Activated CD8-positive, alpha-beta memory T cell treated with anti-CD3 and anti-CD28 coated beads, Interleukin-2, amount 10 ng/mL, durations not matched to agents 7 days and 5 days (primary cell): ENCODE measurements at regions not wholly inside any gene's neighbourhood (a gene's known extent, or its start where the extent isn't known, plus 50 kb on each side); places are given as distances from the start of the nearest gene placed in this dataset.

Source experiments
- ATAC-seq: fragments of 150-1000 bp; cut with Tn5 transposase; one replicate; pipeline ENCODE4 v1.10.0; 2021; ENCODE audit warnings: moderate library complexity
- CTCF ChIA-PET: fragments of 350-600 bp; sonication (Branson Sonifier 250); formaldehyde crosslinking; loops from one replicate; lab custom pipeline; 2021; ENCODE audit warnings: antibody characterized with exemption; lab: Charles Lee
- DNase-seq: peaks from one replicate; pipeline ENCODE4 v3.0.0-alpha.2; 2020
- H3K27ac Mint-ChIP-seq: one replicate; pipeline ENCODE4 v1.8.0; 2021; ENCODE audit warnings: mild to moderate bottlenecking, mixed read lengths
- H3K27me3 Mint-ChIP-seq: one replicate; pipeline ENCODE4 v1.8.0; 2021; ENCODE audit warnings: mixed read lengths
- H3K36me3 Mint-ChIP-seq: one replicate; pipeline ENCODE4 v1.8.0; 2021; ENCODE audit warnings: mild to moderate bottlenecking, mixed read lengths
- H3K4me1 Mint-ChIP-seq: one replicate; pipeline ENCODE4 v1.8.0; 2021; ENCODE audit warnings: mixed read lengths
- H3K4me3 Mint-ChIP-seq: one replicate; pipeline ENCODE4 v1.8.0; 2021; ENCODE audit warnings: mild to moderate bottlenecking, moderate library complexity, mixed read lengths
- H3K9me3 Mint-ChIP-seq: one replicate; pipeline ENCODE4 v1.8.0; 2022; ENCODE audit warnings: low read depth, mixed read lengths

DNA sequence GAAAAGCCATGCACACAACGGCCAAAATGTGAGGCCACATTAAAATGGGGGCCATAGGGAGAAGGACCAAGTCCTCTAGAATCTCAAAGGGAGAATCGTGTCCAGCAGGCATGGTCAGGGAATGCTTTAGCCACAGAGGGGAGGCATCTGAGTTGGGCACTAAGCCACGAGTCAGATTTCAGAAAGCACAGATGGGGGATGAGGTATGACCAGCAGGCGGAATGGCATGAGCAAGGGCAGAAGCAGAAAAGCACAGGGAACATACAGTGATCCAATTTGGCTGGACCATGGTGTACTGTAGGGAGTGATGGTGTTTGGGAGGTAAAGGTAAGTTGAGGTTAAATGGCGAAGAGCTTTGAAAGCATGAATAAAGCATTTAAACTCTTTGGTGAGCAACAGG, 214.6 kb downstream of the TLE1 start:
- no peaks in the 10 kb centered on the region for H3K4me1 Mint-ChIP-seq
- peaks cover 9% of the 10 kb centered on the region for H3K9me3 Mint-ChIP-seq

DNA sequence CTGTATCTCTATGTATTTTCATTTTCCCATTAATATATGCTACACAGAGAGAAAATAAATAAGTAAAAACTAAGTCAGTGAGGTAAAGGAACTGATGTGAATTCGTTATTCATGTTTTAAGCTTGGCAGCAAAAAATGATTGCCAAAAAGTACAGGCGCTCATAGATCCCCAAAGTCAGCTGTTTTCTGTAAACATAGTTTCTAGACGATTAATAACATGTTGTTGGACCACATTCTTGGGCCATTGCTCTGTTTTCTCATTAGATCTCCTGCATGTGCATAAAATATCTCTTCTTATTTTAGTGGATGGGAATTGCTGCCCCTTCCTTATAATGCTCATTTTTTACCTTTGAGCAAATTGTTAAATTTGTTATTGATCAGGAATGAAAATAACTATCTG, 215.2 kb downstream of the TLE1 start:
- Mint-ChIP-seq H3K36me3 (no peaks in the 10 kb centered on the region), H3K27me3 (no peaks in the 10 kb centered on the region), H3K27ac (no peak overlapping the region), H3K9me3 (peaks cover 9% of the 10 kb centered on the region), H3K4me1 (no peaks in the 10 kb centered on the region), H3K4me3 (no peak overlapping the region)
- CTCF ChIA-PET, result no interaction called here
- ATAC-seq (no peak), DNase-seq (no peak)

More for the DNA sequence above, 214.6 kb downstream of the TLE1 start:
- H3K27me3 Mint-ChIP-seq, result no peaks in the 10 kb centered on the region
- no peaks in the 10 kb centered on the region for H3K36me3 Mint-ChIP-seq
- CTCF ChIA-PET, result no interaction called here
- no peak overlapping the region for H3K27ac Mint-ChIP-seq
- H3K4me3 Mint-ChIP-seq, result no peak overlapping the region
- ATAC-seq (no peak), DNase-seq (no peak)

DNA sequence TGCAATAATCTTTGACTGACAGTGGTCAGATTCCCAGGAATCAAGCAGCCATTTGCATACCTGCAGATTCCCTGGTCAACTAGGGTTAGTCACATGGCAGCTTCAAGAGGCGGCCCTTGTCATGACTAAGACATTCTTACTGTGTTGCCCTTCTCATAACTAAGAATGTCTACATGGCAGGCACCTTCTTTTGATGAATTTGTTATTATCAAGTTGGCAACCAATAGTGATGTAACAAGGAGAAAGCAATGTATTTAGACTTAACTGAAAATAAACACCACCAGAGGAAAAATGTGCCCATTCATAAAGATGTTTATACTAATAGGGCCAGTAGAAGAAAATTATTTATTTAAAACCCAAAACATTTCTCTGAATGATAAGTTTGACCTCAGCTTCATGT, 215.6 kb downstream of the TLE1 start:
- CTCF ChIA-PET, result no interaction called here
- Mint-ChIP-seq H3K36me3 (no peaks in the 10 kb centered on the region), H3K27me3 (no peaks in the 10 kb centered on the region), H3K4me3 (no peak overlapping the region), H3K4me1 (no peaks in the 10 kb centered on the region), H3K27ac (no peak overlapping the region), H3K9me3 (peaks cover 9% of the 10 kb centered on the region)
- ATAC-seq (no peak), DNase-seq (no peak)

DNA sequence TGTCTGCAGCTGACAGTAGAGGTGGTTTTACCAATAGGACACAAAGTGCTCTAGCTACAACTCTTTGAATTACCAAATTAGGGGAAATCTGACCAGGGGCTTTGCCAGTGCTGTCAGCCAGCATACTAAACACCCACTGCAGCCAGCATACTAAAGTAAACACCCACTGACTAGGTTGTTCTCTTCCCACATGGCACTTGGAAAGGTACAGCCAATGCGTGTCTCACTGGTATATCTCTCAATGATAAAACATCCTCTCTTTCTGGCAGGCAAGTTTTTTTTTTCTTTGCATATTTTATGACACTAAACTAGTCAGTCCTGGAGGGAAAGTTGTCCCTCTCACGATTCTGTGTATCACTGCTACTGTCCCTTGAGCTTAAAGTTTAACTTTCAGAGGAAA, 216.1 kb downstream of the TLE1 start:
- H3K9me3 Mint-ChIP-seq, result peaks cover 9% of the 10 kb centered on the region
- no peak overlapping the region for H3K4me3 Mint-ChIP-seq
- no peaks in the 10 kb centered on the region for H3K27me3 Mint-ChIP-seq
- CTCF ChIA-PET, result no interaction called here
- DNase-seq, result no peak
- no peak for ATAC-seq
- no peaks in the 10 kb centered on the region for H3K36me3 Mint-ChIP-seq
- no peak overlapping the region for H3K27ac Mint-ChIP-seq
- H3K4me1 Mint-ChIP-seq, result no peaks in the 10 kb centered on the region

DNA sequence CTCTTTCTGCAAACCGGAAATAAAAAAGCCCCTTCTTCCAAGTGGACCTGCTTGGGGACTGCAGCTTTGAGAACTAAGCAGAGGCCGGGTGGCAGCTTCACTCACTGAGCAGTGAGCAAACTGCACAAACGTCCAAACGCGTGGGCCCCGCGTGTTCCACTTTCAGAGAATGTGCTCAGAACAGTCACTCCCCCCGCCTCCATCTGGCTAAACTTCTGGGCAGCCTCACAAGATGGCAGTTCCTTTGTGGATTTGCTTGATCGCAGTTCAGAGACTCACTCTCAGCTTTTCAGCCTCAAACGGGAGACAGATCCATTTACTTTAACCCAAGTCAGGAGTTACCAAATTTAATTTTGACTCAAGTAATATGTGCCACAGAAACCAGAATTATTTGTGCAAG, 216.6 kb downstream of the TLE1 start:
- H3K27ac Mint-ChIP-seq, result no peak overlapping the region
- DNase-seq, result no peak
- H3K4me1 Mint-ChIP-seq, result no peaks in the 10 kb centered on the region
- CTCF ChIA-PET, result no interaction called here
- no peaks in the 10 kb centered on the region for H3K27me3 Mint-ChIP-seq
- no peak overlapping the region for H3K4me3 Mint-ChIP-seq
- H3K9me3 Mint-ChIP-seq, result peaks cover 10% of the 10 kb centered on the region
- no peak for ATAC-seq
- no peaks in the 10 kb centered on the region for H3K36me3 Mint-ChIP-seq

DNA sequence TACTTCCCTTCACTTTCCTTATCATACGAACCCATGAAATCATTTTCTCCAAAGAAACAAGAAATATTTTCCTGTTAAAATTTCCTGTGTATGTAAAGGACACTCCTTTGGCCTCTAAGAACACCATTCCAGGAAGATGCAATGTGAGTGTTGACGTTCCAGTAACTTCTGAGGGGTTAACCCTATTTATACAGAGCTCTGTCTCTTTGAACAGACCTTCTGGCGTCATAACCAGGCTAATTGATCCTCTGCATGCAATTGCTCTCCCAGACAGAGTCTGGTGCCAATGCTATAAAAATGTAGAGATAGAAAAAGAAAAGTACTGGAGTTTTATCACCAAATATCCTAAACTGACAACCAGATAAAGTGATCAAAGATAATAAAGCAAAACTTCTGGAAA, 218.5 kb downstream of the TLE1 start:
- H3K36me3 Mint-ChIP-seq, result no peaks in the 10 kb centered on the region
- no peak overlapping the region for H3K27ac Mint-ChIP-seq
- DNase-seq, result no peak
- CTCF ChIA-PET, result no interaction called here
- H3K9me3 Mint-ChIP-seq, result peaks cover 13% of the 10 kb centered on the region
- ATAC-seq, result no peak
- H3K4me1 Mint-ChIP-seq, result no peaks in the 10 kb centered on the region
- no peaks in the 10 kb centered on the region for H3K27me3 Mint-ChIP-seq
- no peak overlapping the region for H3K4me3 Mint-ChIP-seq

DNA sequence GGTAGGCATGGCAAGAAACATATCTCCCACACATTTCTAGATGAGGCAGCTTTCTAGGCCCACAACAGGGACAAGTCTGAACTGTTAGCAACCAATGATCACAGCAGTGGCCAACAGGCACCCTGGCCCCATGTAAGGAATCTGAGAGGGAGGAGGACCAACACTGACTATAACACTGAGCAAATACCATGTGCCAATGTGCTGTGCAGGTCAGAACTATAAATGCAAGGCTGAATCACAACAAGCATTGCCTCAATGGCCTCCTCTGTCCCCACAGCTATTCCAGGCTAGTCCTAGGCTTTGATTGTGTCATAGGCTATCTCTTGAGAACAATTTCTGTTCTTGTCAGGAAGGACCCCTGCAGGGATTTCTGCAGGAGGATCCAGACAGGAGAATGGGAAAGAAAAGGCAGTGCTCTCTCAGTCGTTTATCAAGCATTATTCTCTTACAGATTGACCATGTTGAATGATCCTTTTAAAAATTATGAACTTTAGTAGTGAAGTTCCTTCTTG, 221.2 kb downstream of the TLE1 start:
- no peak overlapping the region for H3K4me3 Mint-ChIP-seq
- H3K4me1 Mint-ChIP-seq, result no peaks in the 10 kb centered on the region
- no peaks in the 10 kb centered on the region for H3K27me3 Mint-ChIP-seq
- DNase-seq, result no peak
- H3K36me3 Mint-ChIP-seq, result no peaks in the 10 kb centered on the region
- CTCF ChIA-PET, result no interaction called here
- H3K9me3 Mint-ChIP-seq, result peaks cover 9% of the 10 kb centered on the region
- ATAC-seq, result no peak
- H3K27ac Mint-ChIP-seq, result no peak overlapping the region

DNA sequence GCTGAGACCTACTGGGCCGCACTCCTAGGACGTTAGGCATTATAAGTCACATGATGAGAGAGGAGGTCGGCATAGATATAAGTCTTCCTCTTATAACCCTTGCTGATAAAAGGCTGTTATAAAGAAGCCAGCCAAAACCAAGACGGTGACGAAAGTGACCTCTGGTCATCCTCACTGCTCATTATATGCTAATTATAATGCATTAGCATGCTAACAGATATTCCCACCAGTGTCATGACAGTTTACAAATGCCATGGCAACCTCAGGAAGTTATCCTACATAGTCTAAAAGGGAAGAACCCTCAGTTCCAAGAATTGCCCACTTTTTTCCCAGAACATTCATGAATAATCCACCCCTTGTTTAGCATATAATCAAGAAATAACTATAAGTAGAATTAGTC, 222.4 kb downstream of the TLE1 start:
- DNase-seq (no peak), ATAC-seq (no peak)
- Mint-ChIP-seq H3K27me3 (no peaks in the 10 kb centered on the region), H3K9me3 (peaks cover 9% of the 10 kb centered on the region), H3K36me3 (no peaks in the 10 kb centered on the region), H3K4me3 (no peak overlapping the region), H3K4me1 (no peaks in the 10 kb centered on the region), H3K27ac (no peak overlapping the region)
- CTCF ChIA-PET, result no interaction called here

DNA sequence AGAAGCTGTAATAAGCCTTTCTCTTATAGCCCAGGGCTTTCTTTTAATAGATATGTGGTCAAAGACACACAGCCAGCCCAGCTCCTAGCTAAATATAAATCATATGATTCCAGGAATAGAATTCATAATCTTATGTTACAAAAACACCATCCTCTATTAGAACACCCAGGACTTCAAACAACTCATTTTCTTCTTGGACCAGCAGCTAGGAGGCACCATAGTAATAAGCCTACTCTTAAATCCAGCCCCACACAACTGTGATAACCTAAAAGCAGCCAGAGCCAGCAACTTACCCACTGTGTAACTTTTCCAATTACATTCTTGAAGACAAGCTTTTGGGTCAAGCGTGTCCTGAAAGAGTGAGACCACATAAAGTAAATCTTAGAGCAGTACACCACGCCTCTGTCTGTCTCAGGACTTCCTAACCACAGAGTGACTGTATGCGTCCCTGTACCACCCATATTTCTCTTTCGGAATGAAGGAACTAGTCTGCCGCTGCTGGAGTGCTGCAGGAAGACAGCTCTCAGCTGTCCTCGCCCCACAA, 223.8 kb downstream of the TLE1 start:
- ATAC-seq (no peak), DNase-seq (no peak)
- Mint-ChIP-seq H3K4me1 (no peaks in the 10 kb centered on the region), H3K27me3 (no peaks in the 10 kb centered on the region), H3K4me3 (no peak overlapping the region), H3K27ac (no peak overlapping the region), H3K9me3 (peaks cover 9% of the 10 kb centered on the region), H3K36me3 (no peaks in the 10 kb centered on the region)
- CTCF ChIA-PET, result interaction anchor here (0.7 kb wide), 1 partner anchor 961 kb away, joined by 3 read pairs; no protein-coding TSS in a partner anchor

DNA sequence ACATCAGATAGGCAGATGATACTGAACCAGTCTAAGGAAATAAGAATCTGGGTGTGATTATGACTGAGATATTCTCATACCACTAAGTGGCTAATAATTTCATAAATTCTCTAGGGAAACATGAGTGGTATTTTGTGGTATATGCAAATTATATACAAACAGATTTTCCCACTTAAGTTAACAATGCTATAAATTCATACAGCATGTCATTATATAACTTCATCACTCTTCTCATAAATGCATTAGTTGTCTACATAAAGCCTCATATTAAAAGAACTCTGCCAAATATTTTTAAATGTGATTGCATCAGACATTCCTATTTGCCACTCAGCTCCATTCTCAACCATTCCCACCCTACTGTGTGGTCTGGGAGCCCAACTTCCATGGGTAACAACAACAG, 226.5 kb downstream of the TLE1 start:
- no peaks in the 10 kb centered on the region for H3K27me3 Mint-ChIP-seq
- no peak for DNase-seq
- CTCF ChIA-PET, result no interaction called here
- H3K9me3 Mint-ChIP-seq, result peaks cover 13% of the 10 kb centered on the region
- H3K36me3 Mint-ChIP-seq, result no peaks in the 10 kb centered on the region
- H3K27ac Mint-ChIP-seq, result no peak overlapping the region
- ATAC-seq, result no peak
- no peaks in the 10 kb centered on the region for H3K4me1 Mint-ChIP-seq
- no peak overlapping the region for H3K4me3 Mint-ChIP-seq

DNA sequence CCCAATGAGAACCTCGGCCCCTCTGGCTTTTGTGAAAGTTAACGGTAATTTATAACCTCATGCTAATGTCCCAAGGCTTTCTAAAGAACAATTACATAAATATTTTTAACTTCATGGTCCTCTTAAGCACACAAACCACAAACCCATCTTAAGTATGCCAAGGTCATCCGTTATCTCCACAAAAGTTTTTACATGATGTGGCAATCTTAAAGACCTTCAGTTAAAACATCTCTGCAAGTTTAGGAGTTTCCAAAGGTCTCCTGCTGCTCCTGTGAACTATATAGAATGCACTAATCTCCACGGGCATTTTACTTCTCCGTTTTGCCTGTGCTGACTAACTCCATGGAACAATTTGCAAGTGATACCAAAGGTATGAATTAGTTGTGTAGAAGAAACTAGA, 228.2 kb downstream of the TLE1 start:
- Mint-ChIP-seq H3K36me3 (no peaks in the 10 kb centered on the region), H3K9me3 (peaks cover 9% of the 10 kb centered on the region), H3K27me3 (no peaks in the 10 kb centered on the region), H3K4me1 (no peaks in the 10 kb centered on the region), H3K27ac (no peak overlapping the region), H3K4me3 (no peak overlapping the region)
- CTCF ChIA-PET, result no interaction called here
- ATAC-seq (no peak), DNase-seq (no peak)

DNA sequence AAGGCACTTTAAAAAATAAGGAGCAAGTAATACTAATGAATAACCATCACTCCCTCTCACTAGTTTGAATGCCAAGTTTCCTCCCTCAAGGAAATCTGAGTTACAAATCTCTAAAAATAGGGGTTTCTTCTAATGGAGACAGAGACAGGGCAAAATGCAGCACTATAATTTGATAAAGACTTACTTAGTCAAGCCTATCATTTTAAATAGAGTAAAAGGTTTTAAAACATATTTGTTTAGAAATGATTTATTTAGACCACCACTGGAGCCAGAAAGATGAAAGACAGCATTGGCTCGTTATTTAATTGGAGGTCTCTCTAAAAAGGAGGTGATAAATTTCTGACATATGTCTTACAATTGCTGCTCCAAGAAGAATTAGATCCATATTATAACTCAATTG, 228.7 kb downstream of the TLE1 start:
- Mint-ChIP-seq H3K27ac (no peak overlapping the region), H3K4me3 (no peak overlapping the region), H3K36me3 (no peaks in the 10 kb centered on the region), H3K9me3 (peaks cover 9% of the 10 kb centered on the region), H3K4me1 (no peaks in the 10 kb centered on the region), H3K27me3 (no peaks in the 10 kb centered on the region)
- CTCF ChIA-PET, result no interaction called here
- ATAC-seq (no peak), DNase-seq (no peak)

DNA sequence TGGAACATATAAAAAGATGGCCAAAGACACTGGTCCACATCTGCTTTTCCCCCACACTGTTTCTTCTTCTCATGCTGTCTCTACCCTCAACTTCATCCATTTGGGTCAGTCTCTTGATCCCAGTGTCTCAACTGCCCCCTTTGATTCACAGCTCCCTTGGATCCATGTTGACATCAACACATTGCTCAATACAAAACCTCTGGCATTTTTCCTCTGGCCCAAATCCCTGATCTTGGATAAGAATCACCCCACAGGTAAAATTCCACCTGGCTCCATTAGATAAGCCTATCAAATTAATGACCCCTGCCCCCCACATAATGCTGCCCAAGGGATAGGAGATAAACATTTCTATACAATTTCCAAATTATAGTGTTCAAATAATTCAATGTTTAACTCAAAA, 229.8 kb downstream of the TLE1 start:
- no peaks in the 10 kb centered on the region for H3K27me3 Mint-ChIP-seq
- no peak overlapping the region for H3K4me3 Mint-ChIP-seq
- CTCF ChIA-PET, result no interaction called here
- H3K36me3 Mint-ChIP-seq, result no peaks in the 10 kb centered on the region
- DNase-seq (no peak), ATAC-seq (no peak)
- H3K27ac Mint-ChIP-seq, result no peak overlapping the region
- H3K4me1 Mint-ChIP-seq, result no peaks in the 10 kb centered on the region
- peaks cover 9% of the 10 kb centered on the region for H3K9me3 Mint-ChIP-seq

DNA sequence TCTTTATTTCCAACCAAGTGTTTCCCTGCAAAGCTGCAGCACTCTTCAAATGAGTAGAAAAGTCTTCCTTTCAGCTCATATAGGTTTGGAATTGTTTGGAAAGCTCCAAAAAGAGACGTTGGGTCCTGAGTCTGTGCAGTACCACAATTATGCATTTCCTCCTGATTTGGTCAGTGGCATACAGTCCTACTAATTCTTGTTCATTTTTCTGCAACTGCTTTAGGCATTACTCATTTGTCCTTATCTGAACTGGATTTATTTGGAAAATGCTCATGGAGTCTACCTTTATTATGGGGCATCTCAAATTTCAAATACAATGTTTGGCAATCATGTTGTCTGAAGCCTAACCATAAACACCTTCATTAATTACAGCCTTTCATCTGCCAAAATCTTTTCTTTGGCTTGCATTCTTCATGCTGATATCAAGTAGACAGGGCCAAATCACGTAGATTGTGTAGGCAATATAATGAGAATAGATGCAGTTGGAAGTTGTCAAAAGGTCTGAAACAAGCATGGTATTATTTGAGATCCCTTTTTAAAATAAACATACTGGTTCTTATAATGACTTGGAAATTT, 232.8 kb downstream of the TLE1 start:
- no peak for ATAC-seq
- Mint-ChIP-seq H3K36me3 (no peaks in the 10 kb centered on the region), H3K4me1 (no peaks in the 10 kb centered on the region), H3K4me3 (no peak overlapping the region), H3K27me3 (no peaks in the 10 kb centered on the region), H3K27ac (no peak overlapping the region), H3K9me3 (peaks cover 9% of the 10 kb centered on the region)
- no peak for DNase-seq
- CTCF ChIA-PET, result no interaction called here
